ENCODE measurements at regions not wholly inside any gene's neighbourhood (a gene's known extent, or its start where the extent isn't known, plus 50 kb on each side); places are given as distances from the start of the nearest gene placed in this dataset.

GRCh38 chr12:93178154-93178878, 199.4 kb upstream of the NUDT4 start:
- TF ChIP-seq CTCF (IDR thresholded peaks at IDR 0.05) (no peak), POLR2A (IDR thresholded peaks at IDR 0.05) (no peak)

Measured in uterus (tissue), 2 donors.